ENCODE measurements at regions not wholly inside any gene's neighbourhood (a gene's known extent, or its start where the extent isn't known, plus 50 kb on each side); places are given as distances from the start of the nearest gene placed in this dataset.

DNA sequence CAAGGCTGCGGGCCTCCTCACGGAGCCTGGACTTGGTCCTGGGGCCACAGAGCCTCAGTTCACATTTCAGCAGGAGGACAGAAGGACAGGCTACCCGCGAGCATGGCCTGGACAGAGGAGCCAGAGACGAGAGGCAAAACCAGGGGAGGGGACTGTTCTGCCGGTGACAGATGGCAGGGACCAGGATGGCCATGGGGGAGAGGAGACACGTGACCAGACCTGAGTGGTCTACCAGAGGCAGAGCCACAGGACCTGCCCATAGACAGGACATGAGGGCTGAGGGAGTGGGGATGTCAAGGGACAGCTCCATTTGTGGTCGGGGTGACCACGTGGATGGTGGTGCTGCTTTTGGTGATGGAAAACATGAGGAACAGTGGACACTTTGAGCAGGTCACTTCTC lies 207.9 kb downstream of the NFATC2 start:
- TF ChIP-seq SAP30 (IDR thresholded peaks at IDR 0.05; ENCODE audit: borderline replicate concordance, insufficient read depth, low read depth, low read length, poor library complexity, severe bottlenecking) (no peak), USF1 (CRISPR knock-in tag; IDR thresholded peaks at IDR 0.05) (peak; percentile 36; the same call in 1 of the 2 replicates), SIX5 (IDR thresholded peaks at IDR 0.05; ENCODE audit: borderline replicate concordance in 1 of 2, insufficient read depth in 1 of 2, low read depth in 1 of 2, low read length in 2 of 2) (no peak)

Measured in K562 (cell line).